Activated CD4-positive, alpha-beta T cell treated with anti-CD3 and anti-CD28 coated beads for 36 hours (primary cell): ENCODE measurements at regions not wholly inside any gene's neighbourhood (a gene's known extent, or its start where the extent isn't known, plus 50 kb on each side); places are given as distances from the start of the nearest gene placed in this dataset.

Source experiments
- ATAC-seq: fragments of 200-7000 bp; cut with Tn5 transposase; one replicate; pipeline ENCODE4 v1.10.0; 2021; ENCODE audit warnings: mild to moderate bottlenecking, moderate library complexity
- CTCF ChIA-PET: fragments of 350-600 bp; sonication (Branson Sonifier 250); formaldehyde crosslinking; loops from one replicate; lab custom pipeline; 2021; ENCODE audit warnings: antibody characterized with exemption; lab: Charles Lee
- POLR2A ChIA-PET: fragments of 350-600 bp; sonication (Branson Sonifier 250); formaldehyde crosslinking; loops from one replicate; lab custom pipeline; 2021; ENCODE audit warnings: antibody characterized with exemption, inconsistent platforms; lab: Charles Lee
- DNase-seq: peaks from one replicate; pipeline ENCODE4 v3.0.0-alpha.2; 2020
- H3K27ac Mint-ChIP-seq: one replicate; pipeline ENCODE4 v1.8.0; 2021; ENCODE audit warnings: mixed read lengths
- H3K27me3 Mint-ChIP-seq: one replicate; pipeline ENCODE4 v1.8.0; 2021; ENCODE audit warnings: mixed read lengths
- H3K36me3 Mint-ChIP-seq: one replicate; pipeline ENCODE4 v1.8.0; 2021; ENCODE audit warnings: low read depth, mixed read lengths
- H3K4me1 Mint-ChIP-seq: one replicate; pipeline ENCODE4 v1.8.0; 2021; ENCODE audit warnings: mixed read lengths
- H3K4me3 Mint-ChIP-seq: one replicate; pipeline ENCODE4 v1.8.0; 2021; ENCODE audit warnings: mild to moderate bottlenecking, moderate library complexity, mixed read lengths
- H3K9me3 Mint-ChIP-seq: one replicate; pipeline ENCODE4 v1.8.0; 2021; ENCODE audit warnings: low read depth, mixed read lengths
- intact Hi-C, 2 experiments: fragments of 100-400 bp; cut with DNase I in 1 of 2; cut with micrococcal nuclease in 1 of 2; formaldehyde crosslinking; loops; one replicate each; pipeline versions ENCODE4 v1.14.2 to v1.15.1; 2022 to 2024; cut with DNase I, micrococcal nuclease

DNA sequence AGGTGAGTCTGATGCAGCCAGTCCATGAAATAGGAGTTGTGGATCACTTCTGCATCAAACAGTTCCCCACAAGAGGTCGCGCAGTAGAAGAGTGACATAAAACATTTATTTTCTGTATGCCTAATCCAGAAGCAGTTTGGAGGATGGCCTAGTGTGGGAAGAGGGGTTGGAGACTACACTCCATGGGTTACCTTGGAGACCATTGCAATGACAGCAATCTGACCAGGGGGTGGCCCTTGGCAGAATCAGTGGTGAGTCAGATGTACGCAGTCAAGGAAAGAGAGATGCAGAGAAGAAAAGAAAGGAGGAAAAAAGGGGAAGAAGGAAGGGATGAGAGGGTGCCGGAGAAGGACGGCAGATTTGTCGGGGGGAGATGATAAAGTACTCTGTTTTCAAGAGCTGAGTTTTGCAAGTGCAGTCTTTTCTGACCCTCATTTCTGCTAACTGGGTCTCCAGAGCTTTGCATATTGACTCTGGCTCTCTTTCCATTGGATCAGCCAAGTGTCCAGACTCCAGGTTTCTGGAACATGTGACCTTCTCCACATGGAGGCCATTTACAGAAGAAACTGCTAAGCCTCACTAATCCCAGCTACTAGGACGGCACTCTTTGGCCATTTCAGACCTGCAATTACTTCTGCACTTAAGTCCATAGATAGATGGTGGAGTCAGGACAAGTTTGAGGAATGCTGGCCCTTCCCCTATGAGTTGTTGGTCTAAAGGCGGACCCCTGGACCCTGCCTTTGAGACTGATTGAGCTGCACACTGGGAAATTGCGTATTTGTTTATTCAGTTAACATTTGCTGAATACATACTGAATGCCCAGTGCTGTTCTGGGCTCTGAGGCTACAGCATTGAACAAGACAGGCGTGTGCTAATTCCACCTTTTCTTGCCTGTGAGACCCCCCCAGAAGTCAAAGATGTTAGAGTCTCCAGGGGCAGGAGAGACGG, 424.2 kb downstream of the BCL11B start:
- Mint-ChIP-seq H3K27ac (no peak overlapping the region), H3K27me3 (no peaks in the 10 kb centered on the region), H3K4me1 (peaks cover 6% of the 10 kb centered on the region), H3K36me3 (no peaks in the 10 kb centered on the region), H3K4me3 (no peak overlapping the region), H3K9me3 (no peaks in the 10 kb centered on the region)
- ChIA-PET POLR2A (no interaction called here), CTCF (no interaction called here)
- DNase-seq (no peak), ATAC-seq (no peak)
- intact Hi-C loops = no loop called here

DNA sequence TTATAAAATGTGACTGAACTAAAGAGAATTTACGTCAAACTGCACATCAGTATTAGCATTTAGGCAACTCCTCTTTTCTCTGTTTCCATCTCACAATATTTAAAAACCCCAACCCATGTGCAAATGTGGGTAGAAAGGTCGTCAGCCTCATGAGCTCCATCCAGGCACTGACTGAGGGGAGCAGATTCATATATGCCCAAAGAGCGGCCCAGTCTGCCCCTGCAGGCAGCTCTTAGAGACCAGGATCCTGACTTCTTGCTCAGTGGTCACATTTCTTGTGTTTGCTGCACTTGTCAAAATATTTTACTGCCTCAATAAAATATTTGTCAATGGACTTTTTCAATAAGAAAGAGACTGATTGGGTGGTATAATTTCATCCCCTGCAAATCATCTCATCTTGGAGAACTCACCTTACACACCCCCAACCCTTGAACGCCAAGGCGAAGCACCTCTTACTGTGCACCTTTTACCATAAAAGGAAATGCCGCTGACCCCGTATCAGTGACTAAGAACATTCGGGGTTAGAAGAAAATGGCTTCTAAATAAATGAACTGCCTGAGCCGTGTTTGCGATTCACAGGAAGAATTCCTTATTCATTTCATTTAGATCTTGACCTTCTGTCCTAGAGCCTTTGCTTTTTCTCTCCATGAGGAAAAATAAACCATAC, 418.8 kb downstream of the BCL11B start:
- Mint-ChIP-seq H3K36me3 (no peaks in the 10 kb centered on the region), H3K4me3 (no peak overlapping the region), H3K4me1 (no peaks in the 10 kb centered on the region), H3K9me3 (no peaks in the 10 kb centered on the region), H3K27ac (no peak overlapping the region), H3K27me3 (no peaks in the 10 kb centered on the region)
- DNase-seq (no peak), ATAC-seq (no peak)
- ChIA-PET POLR2A (interaction anchor here (0.7 kb wide), 1 partner anchor 130 kb away, joined by 4 read pairs; no protein-coding TSS in a partner anchor), CTCF (interaction anchor here (0.7 kb wide), 1 partner anchor 416 kb away, joined by 3 read pairs; no protein-coding TSS in a partner anchor)
- intact Hi-C loops = no loop called here

DNA sequence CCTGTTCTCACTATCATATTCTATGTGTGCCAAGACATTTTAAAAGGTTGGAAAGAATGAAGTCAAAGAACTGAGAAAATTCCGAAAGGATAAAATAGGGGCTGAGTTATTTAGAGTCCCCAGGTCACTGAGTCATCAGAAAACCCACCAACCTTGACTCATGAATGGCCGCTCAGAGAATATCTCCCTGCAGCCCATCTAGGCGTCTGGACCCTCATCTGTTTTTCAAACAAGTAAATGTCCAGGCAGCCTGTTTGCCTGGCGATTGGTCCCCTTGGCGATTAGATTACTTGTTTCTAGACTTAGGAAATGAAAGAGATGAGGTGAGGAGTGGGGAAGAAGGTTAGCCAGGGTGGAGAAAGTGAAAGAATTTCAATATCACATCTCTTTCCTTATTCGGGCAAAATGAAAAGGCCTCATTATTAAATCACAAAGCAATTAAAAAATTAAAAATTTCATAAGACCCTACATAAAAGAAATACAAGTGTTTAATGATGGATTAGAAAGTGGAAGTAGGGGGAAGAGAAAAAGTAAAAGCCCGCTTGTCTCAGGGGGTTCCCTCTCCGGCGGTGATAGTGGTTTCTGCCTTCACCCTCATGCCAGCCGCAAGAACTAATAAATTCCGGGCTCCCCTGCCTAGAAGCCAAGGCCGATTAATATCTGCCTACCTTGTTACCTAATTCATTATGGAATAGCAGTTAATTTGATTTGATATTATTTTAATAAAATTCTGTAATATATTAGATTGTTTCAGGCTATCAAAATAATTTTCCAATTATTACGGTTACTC, 415.9 kb downstream of the BCL11B start:
- DNase-seq = no peak
- no peak for ATAC-seq
- H3K4me1 Mint-ChIP-seq = no peaks in the 10 kb centered on the region
- intact Hi-C loops = no loop called here
- POLR2A ChIA-PET = no interaction called here
- H3K4me3 Mint-ChIP-seq = no peak overlapping the region
- H3K27ac Mint-ChIP-seq = no peak overlapping the region
- no peaks in the 10 kb centered on the region for H3K36me3 Mint-ChIP-seq
- no peaks in the 10 kb centered on the region for H3K27me3 Mint-ChIP-seq
- CTCF ChIA-PET = no interaction called here
- no peaks in the 10 kb centered on the region for H3K9me3 Mint-ChIP-seq

DNA sequence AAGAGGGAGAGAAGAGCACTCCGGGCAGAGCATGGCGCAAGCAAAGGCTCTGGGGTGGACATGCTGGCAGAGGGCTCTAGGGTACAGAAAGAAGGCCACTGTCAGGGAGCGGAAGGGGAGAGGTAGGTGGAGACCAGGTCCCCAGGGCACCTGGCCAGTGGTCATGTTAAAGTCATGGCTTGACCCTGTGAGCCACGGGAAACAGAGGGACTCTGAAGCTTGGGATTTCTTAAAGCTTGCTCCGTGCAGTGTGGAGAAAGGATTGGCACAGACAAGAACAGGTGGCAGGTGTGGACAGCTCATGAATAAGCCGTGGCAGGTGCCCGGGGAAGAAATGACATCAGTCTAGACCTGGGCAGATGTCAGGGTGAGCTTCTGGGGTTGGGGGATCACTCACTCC, 413.8 kb downstream of the BCL11B start:
- Mint-ChIP-seq H3K4me3 (no peak overlapping the region), H3K9me3 (no peaks in the 10 kb centered on the region), H3K36me3 (no peaks in the 10 kb centered on the region), H3K27ac (no peak overlapping the region), H3K4me1 (no peaks in the 10 kb centered on the region), H3K27me3 (no peaks in the 10 kb centered on the region)
- ATAC-seq (no peak), DNase-seq (no peak)
- ChIA-PET POLR2A (no interaction called here), CTCF (no interaction called here)
- intact Hi-C loops = no loop called here

DNA sequence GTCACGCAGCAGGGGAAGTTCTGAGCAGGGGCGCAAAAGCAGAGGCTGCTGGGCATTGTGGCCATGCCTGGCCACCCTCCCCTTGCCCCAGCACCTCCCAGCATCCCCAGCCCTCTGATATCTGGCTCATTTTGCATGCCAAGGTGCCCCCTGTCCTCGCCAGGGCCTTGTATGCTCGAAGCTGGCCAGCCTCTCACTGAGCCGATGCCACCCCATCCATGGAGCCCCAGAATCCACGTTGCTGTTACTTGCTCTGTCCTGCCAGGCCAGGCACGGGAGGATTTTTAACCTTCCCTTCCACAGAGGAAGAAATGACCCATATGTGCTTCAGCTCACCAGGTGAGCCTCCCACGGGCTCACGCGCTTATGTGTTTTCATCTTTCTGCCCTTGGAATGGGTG, 413.4 kb downstream of the BCL11B start:
- Mint-ChIP-seq H3K27me3 (no peaks in the 10 kb centered on the region), H3K9me3 (no peaks in the 10 kb centered on the region), H3K27ac (no peak overlapping the region), H3K4me1 (no peaks in the 10 kb centered on the region), H3K4me3 (no peak overlapping the region), H3K36me3 (no peaks in the 10 kb centered on the region)
- no peak for ATAC-seq
- intact Hi-C loops = no loop called here
- POLR2A ChIA-PET = no interaction called here
- CTCF ChIA-PET = no interaction called here
- no peak for DNase-seq

DNA sequence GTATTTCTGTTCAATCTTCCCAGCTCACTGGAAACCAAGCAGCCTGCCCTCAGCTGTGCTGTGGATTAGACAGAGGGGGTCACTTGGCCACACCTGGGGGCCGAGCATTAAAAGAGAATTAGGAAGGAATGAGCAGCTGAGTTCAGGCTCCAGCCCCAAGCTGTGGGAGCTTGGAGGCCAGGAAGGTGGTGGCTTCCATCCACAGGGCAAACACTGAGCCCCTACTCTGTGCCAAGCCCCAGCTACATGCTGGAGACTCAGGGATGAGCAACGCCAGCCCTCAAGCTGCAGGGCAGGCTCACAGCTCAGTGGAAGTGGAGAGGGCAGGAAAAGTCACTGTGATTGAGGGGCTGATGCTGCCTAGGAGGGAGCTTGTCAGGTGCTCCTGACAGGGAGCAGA, 412.7 kb downstream of the BCL11B start:
- Mint-ChIP-seq H3K9me3 (no peaks in the 10 kb centered on the region), H3K27me3 (no peaks in the 10 kb centered on the region), H3K36me3 (no peaks in the 10 kb centered on the region), H3K4me1 (no peaks in the 10 kb centered on the region), H3K27ac (no peak overlapping the region), H3K4me3 (no peak overlapping the region)
- DNase-seq = no peak
- ChIA-PET POLR2A (no interaction called here), CTCF (no interaction called here)
- intact Hi-C loops = no loop called here
- no peak for ATAC-seq

DNA sequence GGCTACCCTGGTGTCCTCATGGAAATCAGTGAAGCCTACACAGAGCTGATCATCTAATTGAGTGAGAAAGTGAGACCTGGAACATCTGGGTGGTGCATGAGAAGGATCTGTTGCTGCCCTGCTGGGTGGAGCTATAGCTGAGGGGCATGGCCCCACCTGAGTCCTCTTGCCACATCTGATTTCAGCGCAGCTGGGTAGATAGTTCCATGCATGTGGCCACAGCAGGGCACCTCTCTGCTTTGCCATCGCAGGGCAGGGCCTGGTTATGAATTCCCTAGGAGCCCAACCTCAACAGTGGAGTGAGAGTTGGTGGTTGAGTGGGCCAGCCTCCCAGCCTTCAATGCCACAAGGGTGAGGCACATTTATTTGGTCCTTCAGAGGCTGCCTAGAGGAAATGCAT, 407.8 kb downstream of the BCL11B start:
- CTCF ChIA-PET = no interaction called here
- intact Hi-C loops = no loop called here
- Mint-ChIP-seq H3K36me3 (no peaks in the 10 kb centered on the region), H3K9me3 (no peaks in the 10 kb centered on the region), H3K27ac (no peak overlapping the region), H3K4me3 (no peak overlapping the region), H3K27me3 (no peaks in the 10 kb centered on the region), H3K4me1 (peaks cover 4% of the 10 kb centered on the region)
- POLR2A ChIA-PET = no interaction called here
- DNase-seq (no peak), ATAC-seq (no peak)

DNA sequence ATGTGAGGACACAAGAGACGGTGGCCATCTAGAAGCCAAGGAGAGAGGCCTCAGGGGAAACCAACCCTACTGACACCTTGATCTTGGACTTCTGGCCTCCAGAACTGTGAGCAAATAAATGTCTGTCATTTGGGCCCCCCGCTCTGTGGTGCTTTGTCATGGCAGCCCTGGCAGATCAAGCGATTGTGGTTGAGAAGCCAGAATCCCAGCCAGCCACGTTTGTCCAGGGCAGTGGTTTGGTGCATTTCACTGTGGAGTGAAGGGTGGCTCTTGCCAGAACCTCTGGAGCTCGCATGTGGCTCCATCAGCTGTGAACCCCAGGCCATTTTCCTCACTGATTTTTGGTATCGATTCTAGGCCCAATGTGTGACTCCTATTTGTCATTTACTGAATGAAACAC, 404.9 kb downstream of the BCL11B start:
- peaks cover 4% of the 10 kb centered on the region for H3K4me1 Mint-ChIP-seq
- no peaks in the 10 kb centered on the region for H3K9me3 Mint-ChIP-seq
- CTCF ChIA-PET = interaction anchor here (0.8 kb wide), 1 partner anchor 58 kb away, joined by 3 read pairs; no protein-coding TSS in a partner anchor

DNA sequence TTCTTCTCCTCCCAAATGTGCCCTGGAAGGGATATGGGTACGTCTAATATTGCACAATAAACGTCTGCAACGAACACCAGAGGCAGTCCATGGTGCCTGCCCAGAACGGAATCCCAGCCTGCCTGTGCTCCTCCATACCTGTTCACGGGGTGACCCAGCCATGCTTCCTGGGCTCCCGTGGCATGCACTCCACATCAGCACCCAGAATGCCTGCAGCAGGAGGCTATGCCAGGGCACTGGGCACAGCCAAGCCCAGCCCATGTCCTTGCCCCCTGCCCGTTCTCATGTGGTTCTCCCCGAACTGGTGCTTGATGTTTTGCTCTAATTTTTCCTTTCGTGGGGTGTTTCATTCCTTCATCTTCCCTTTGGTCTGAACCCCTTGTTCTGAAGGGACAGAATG, 404.3 kb downstream of the BCL11B start:
- ChIA-PET POLR2A (no interaction called here), CTCF (interaction anchor here (0.8 kb wide), 1 partner anchor 58 kb away, joined by 3 read pairs; no protein-coding TSS in a partner anchor)
- Mint-ChIP-seq H3K27ac (no peak overlapping the region), H3K4me1 (peaks cover 4% of the 10 kb centered on the region), H3K27me3 (no peaks in the 10 kb centered on the region), H3K9me3 (no peaks in the 10 kb centered on the region), H3K36me3 (no peaks in the 10 kb centered on the region), H3K4me3 (no peak overlapping the region)
- intact Hi-C loops = no loop called here
- no peak for ATAC-seq
- no peak for DNase-seq

More for the DNA sequence above, 404.9 kb downstream of the BCL11B start:
- intact Hi-C loops = no loop called here
- Mint-ChIP-seq H3K4me3 (no peak overlapping the region), H3K27me3 (no peaks in the 10 kb centered on the region), H3K27ac (no peak overlapping the region), H3K36me3 (no peaks in the 10 kb centered on the region)
- POLR2A ChIA-PET = no interaction called here
- no peak for DNase-seq
- ATAC-seq = no peak

DNA sequence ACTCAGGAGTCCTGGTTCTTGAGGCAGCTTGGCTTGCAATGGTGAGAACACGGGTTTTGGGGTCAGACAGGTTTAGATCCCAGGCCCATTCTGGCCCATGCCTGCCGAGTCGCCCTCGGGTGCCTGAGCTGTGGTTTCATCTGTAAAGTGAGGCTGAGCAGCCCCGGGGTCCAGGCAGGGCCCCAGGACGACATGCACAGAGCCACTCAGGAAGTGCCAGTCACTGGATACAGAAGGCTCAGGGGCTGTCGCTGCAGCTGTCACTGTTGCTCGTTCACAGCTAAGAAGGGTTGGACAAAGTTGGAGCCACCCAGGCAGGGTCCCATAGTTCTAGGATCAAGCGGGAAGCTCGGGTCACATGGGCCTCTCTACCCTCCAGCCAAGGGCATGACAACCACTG, 403.1 kb downstream of the BCL11B start:
- no peaks in the 10 kb centered on the region for H3K36me3 Mint-ChIP-seq
- POLR2A ChIA-PET = no interaction called here

DNA sequence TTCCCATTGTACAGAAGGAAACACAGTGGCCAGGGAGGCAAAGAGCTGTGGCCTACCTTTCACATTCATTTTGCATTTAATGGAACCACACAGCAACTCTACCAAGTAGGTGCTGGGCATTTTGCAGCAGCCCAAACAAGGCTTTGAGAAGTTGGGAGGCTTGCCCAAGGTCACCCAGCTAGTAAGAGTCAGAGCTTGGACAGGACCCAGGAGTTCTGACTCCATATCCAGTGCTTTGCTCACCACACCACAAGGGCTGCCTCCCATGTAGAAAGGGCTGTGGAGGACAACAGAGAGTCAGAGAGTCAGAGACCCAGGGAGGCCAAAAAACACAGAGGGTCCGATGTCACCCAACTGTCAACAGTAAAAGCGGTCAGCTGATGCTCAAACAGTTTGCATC, 400.2 kb downstream of the BCL11B start:
- ATAC-seq (no peak), DNase-seq (no peak)
- intact Hi-C loops = no loop called here
- Mint-ChIP-seq H3K27me3 (no peaks in the 10 kb centered on the region), H3K9me3 (peaks cover 4% of the 10 kb centered on the region), H3K27ac (no peak overlapping the region), H3K4me3 (no peak overlapping the region), H3K36me3 (no peaks in the 10 kb centered on the region), H3K4me1 (peaks cover 4% of the 10 kb centered on the region)
- ChIA-PET POLR2A (no interaction called here), CTCF (interaction anchor here (0.8 kb wide), 1 partner anchor 535 kb away, joined by 3 read pairs; no protein-coding TSS in a partner anchor)

More for the DNA sequence above, 403.1 kb downstream of the BCL11B start:
- H3K9me3 Mint-ChIP-seq = peaks cover 4% of the 10 kb centered on the region
- no peak overlapping the region for H3K4me3 Mint-ChIP-seq
- no peak for DNase-seq
- H3K27ac Mint-ChIP-seq = no peak overlapping the region
- CTCF ChIA-PET = interaction anchor here (0.5 kb wide), 1 partner anchor 247 kb away, joined by 4 read pairs; no protein-coding TSS in a partner anchor
- H3K27me3 Mint-ChIP-seq = no peaks in the 10 kb centered on the region
- H3K4me1 Mint-ChIP-seq = peaks cover 4% of the 10 kb centered on the region
- intact Hi-C loops = no loop called here
- no peak for ATAC-seq
